Astrocyte (in vitro differentiated cells and primary cell): ENCODE measurements at regions not wholly inside any gene's neighbourhood (a gene's known extent, or its start where the extent isn't known, plus 50 kb on each side); places are given as distances from the start of the nearest gene placed in this dataset.

Experiments used
- DNase-seq: peaks from one replicate; pipeline ENCODE4 v3.0.0-alpha.2; 2010; ENCODE audit warnings: low read depth
- FAIRE-seq: peaks from 2 replicates; lab custom pipeline; 2011; peaks lifted over from hg19 to GRCh38; lab: Jason Lieb, UNC
- H2AFZ ChIP-seq: 2 replicates; pipeline ENCODE4 v1.6.0; 2012; ENCODE audit warnings: low read depth, low read length, inconsistent platforms
- H3K27ac ChIP-seq: 2 replicates; pipeline ENCODE4 v1.5.1; 2011; ENCODE audit warnings: low read depth, low read length, inconsistent platforms
- H3K27me3 ChIP-seq: 2 replicates; pipeline ENCODE4 v1.6.0; 2011; ENCODE audit warnings: low read length, inconsistent platforms; ENCODE audit not compliant: insufficient read depth
- H3K36me3 ChIP-seq: 2 replicates; pipeline ENCODE4 v1.5.1; 2011; ENCODE audit warnings: low read length, inconsistent platforms; ENCODE audit not compliant: insufficient read depth
- H3K4me1 ChIP-seq: 2 replicates; pipeline ENCODE4 v1.5.1; 2011; ENCODE audit warnings: low read length, inconsistent platforms; ENCODE audit not compliant: insufficient read depth
- H3K4me2 ChIP-seq: 2 replicates; pipeline ENCODE4 v1.6.0; 2012; ENCODE audit warnings: low read length, inconsistent platforms
- H3K4me3 ChIP-seq: 2 replicates; pipeline ENCODE4 v1.5.1; 2011; ENCODE audit warnings: low read depth, mild to moderate bottlenecking, low read length, inconsistent platforms; ENCODE audit not compliant: insufficient read depth
- H3K79me2 ChIP-seq: 2 replicates; pipeline ENCODE4 v1.6.0; 2012; ENCODE audit warnings: mild to moderate bottlenecking, low read length, inconsistent platforms; ENCODE audit not compliant: insufficient read depth
- H3K9ac ChIP-seq: 2 replicates; pipeline ENCODE4 v1.6.0; 2012; ENCODE audit warnings: mild to moderate bottlenecking, low read length, inconsistent platforms
- H3K9me3 ChIP-seq: 2 replicates; pipeline ENCODE4 v1.5.1; 2012; ENCODE audit warnings: low read depth, mild to moderate bottlenecking, low read length, inconsistent platforms; ENCODE audit not compliant: insufficient read depth
- H4K20me1 ChIP-seq: 2 replicates; pipeline ENCODE4 v1.6.0; 2012; ENCODE audit warnings: low read length, inconsistent platforms; ENCODE audit not compliant: insufficient read depth
- H3K27ac Mint-ChIP-seq: one replicate; pipeline ENCODE4 v1.8.0; 2021; ENCODE audit warnings: mild to moderate bottlenecking, mixed read lengths; ENCODE audit not compliant: unreplicated experiment
- H3K27me3 Mint-ChIP-seq: one replicate; pipeline ENCODE4 v1.8.0; 2021; ENCODE audit warnings: low read depth, mixed read lengths; ENCODE audit not compliant: unreplicated experiment
- H3K36me3 Mint-ChIP-seq: one replicate; pipeline ENCODE4 v1.8.0; 2021; ENCODE audit warnings: low read depth, mixed read lengths; ENCODE audit not compliant: unreplicated experiment
- H3K4me1 Mint-ChIP-seq: one replicate; pipeline ENCODE4 v1.8.0; 2021; ENCODE audit warnings: low read depth, mixed read lengths; ENCODE audit not compliant: unreplicated experiment
- H3K4me3 Mint-ChIP-seq: one replicate; pipeline ENCODE4 v1.8.0; 2021; ENCODE audit warnings: mild to moderate bottlenecking, moderate library complexity, mixed read lengths; ENCODE audit not compliant: unreplicated experiment
- H3K9me3 Mint-ChIP-seq: one replicate; pipeline ENCODE4 v1.8.0; 2021; ENCODE audit warnings: mild to moderate bottlenecking, mixed read lengths; ENCODE audit not compliant: unreplicated experiment
- CTCF ChIP-seq: IDR thresholded peaks from 2 replicates; pipeline ENCODE4 v1.5.1; 2011; ENCODE audit warnings: low read depth, mild to moderate bottlenecking, inconsistent platforms, low read length, moderate library complexity; ENCODE audit not compliant: insufficient read depth
- EZH2 ChIP-seq: IDR thresholded peaks from 2 replicates; pipeline ENCODE4 v1.6.1; 2012; ENCODE audit warnings: mild to moderate bottlenecking, low read length, inconsistent platforms; ENCODE audit not compliant: insufficient read depth

- Histone ChIP-seq H3K4me1 (no peaks in the 10 kb centered on the region), H3K27ac (no peak overlapping the region), H3K4me2 (no peak overlapping the region), H4K20me1 (no peaks in the 10 kb centered on the region), H3K9ac (no peak overlapping the region), H3K79me2 (no peaks in the 10 kb centered on the region), H3K36me3 (no peaks in the 10 kb centered on the region), H3K27me3 (no peaks in the 10 kb centered on the region), H3K9me3 (no peaks in the 10 kb centered on the region), H3K4me3 (no peak overlapping the region), H2AFZ (no peak overlapping the region)
- TF ChIP-seq CTCF (no peak), EZH2 (no peak)
- no peak for FAIRE-seq
- Mint-ChIP-seq H3K4me3 (no peak overlapping the region), H3K27me3 (peaks cover 1% of the 10 kb centered on the region), H3K36me3 (no peaks in the 10 kb centered on the region), H3K27ac (no peak overlapping the region), H3K9me3 (peaks cover 3% of the 10 kb centered on the region), H3K4me1 (peaks cover 8% of the 10 kb centered on the region)
- no peak for DNase-seq
These were observed 181.8 kb upstream of the MBL2 start for GRCh38 chr10:52954407-52954806.

GRCh38 chr10:52952391-52953055, 179.9 kb upstream of the MBL2 start:
- DNase-seq: no peak
- Histone ChIP-seq H3K9ac (no peak overlapping the region), H3K27me3 (no peaks in the 10 kb centered on the region), H3K36me3 (no peaks in the 10 kb centered on the region), H3K27ac (no peak overlapping the region), H3K4me1 (no peaks in the 10 kb centered on the region), H2AFZ (no peak overlapping the region), H3K4me2 (no peak overlapping the region), H4K20me1 (no peaks in the 10 kb centered on the region), H3K79me2 (no peaks in the 10 kb centered on the region), H3K4me3 (no peak overlapping the region), H3K9me3 (no peaks in the 10 kb centered on the region)
- peaks cover 3% of the 10 kb centered on the region for H3K27me3 Mint-ChIP-seq
- no peak for TF ChIP-seq CTCF
- no peak for TF ChIP-seq EZH2
- H3K27ac Mint-ChIP-seq: no peak overlapping the region
- no peak for FAIRE-seq
- no peaks in the 10 kb centered on the region for H3K36me3 Mint-ChIP-seq
- H3K9me3 Mint-ChIP-seq: peaks cover 8% of the 10 kb centered on the region
- no peak overlapping the region for H3K4me3 Mint-ChIP-seq
- H3K4me1 Mint-ChIP-seq: peaks cover 8% of the 10 kb centered on the region

- H3K9me3 Mint-ChIP-seq: peaks cover 9% of the 10 kb centered on the region
- peaks cover 3% of the 10 kb centered on the region for H3K27me3 Mint-ChIP-seq
- no peak overlapping the region for H3K9ac ChIP-seq
- H3K36me3 Mint-ChIP-seq: no peaks in the 10 kb centered on the region
- DNase-seq: no peak
- H3K4me1 Mint-ChIP-seq: peaks cover 5% of the 10 kb centered on the region
- H3K27ac ChIP-seq: no peak overlapping the region
- no peaks in the 10 kb centered on the region for H3K27me3 ChIP-seq
- H3K27ac Mint-ChIP-seq: no peak overlapping the region
- no peak overlapping the region for H3K4me2 ChIP-seq
- H3K4me1 ChIP-seq: no peaks in the 10 kb centered on the region
- H2AFZ ChIP-seq: no peak overlapping the region
- H3K4me3 Mint-ChIP-seq: no peak overlapping the region
- TF ChIP-seq CTCF (peak; percentile 16), EZH2 (no peak)
- no peak for FAIRE-seq
- H4K20me1 ChIP-seq: no peaks in the 10 kb centered on the region
- no peaks in the 10 kb centered on the region for H3K9me3 ChIP-seq
- H3K79me2 ChIP-seq: no peaks in the 10 kb centered on the region
- H3K36me3 ChIP-seq: no peaks in the 10 kb centered on the region
- H3K4me3 ChIP-seq: no peak overlapping the region
These were observed 179.2 kb upstream of the MBL2 start for GRCh38 chr10:52951824-52952223.
